Endothelial cell of umbilical vein (primary cell): ENCODE measurements at regions not wholly inside any gene's neighbourhood (a gene's known extent, or its start where the extent isn't known, plus 50 kb on each side); places are given as distances from the start of the nearest gene placed in this dataset.

Source experiments
- BruUV-seq: library from RNA; stranded (reverse); fragments of 400-500 nt; replicated peaks from 2 replicates; lab custom pipeline; 2021; lab: Mats Ljungman, UMichigan
- CTCF ChIA-PET: fragments of 300-600, 350-600 bp; sonication (Branson Sonifier 250); formaldehyde crosslinking; loops from one replicate; lab custom pipeline; 2021; ENCODE audit warnings: antibody characterized with exemption, inconsistent platforms; lab: Charles Lee
- POLR2A ChIA-PET: fragments of 300-600, 350-600 bp; sonication (Branson Sonifier 250); formaldehyde crosslinking; loops from one replicate; lab custom pipeline; 2021; ENCODE audit warnings: antibody characterized with exemption, inconsistent platforms; lab: Charles Lee
- DNase-seq: peaks from one replicate; pipeline ENCODE4 v3.0.0-alpha.2; 2011; ENCODE audit warnings: low read depth, low spot score
- FAIRE-seq: peaks from 2 replicates; lab custom pipeline; 2011; peaks lifted over from hg19 to GRCh38; lab: Jason Lieb, UNC
- H2AFZ ChIP-seq: 2 replicates; pipeline ENCODE4 v1.6.0; 2012; ENCODE audit warnings: low read depth, low read length, control low read depth, inconsistent platforms
- H3K27ac ChIP-seq: 2 replicates; pipeline ENCODE4 v1.5.1; 2011; ENCODE audit warnings: low read depth, mild to moderate bottlenecking, control low read depth, low read length, moderate library complexity; ENCODE audit not compliant: insufficient read depth
- H3K27me3 ChIP-seq, 2 experiments: 2 replicates each; pipeline versions ENCODE4 v1.6.0 to v1.6.1; 2011; ENCODE audit warnings: low read length in 2 of 2, mixed read lengths in 1 of 2; ENCODE audit not compliant: control insufficient read depth in 2 of 2, insufficient read depth in 2 of 2
- H3K36me3 ChIP-seq, 2 experiments: 2 replicates in 1 of 2; 3 replicates in 1 of 2; pipeline ENCODE4 v1.5.1; 2011; ENCODE audit warnings: low read length in 2 of 2, mild to moderate bottlenecking in 1 of 2, moderate library complexity in 1 of 2; ENCODE audit not compliant: control insufficient read depth in 2 of 2, insufficient read depth in 2 of 2; ENCODE audit errors: extremely low read depth in 1 of 2
- H3K4me1 ChIP-seq: 3 replicates; pipeline ENCODE4 v1.5.1; 2011; ENCODE audit warnings: mild to moderate bottlenecking, low read length; ENCODE audit not compliant: control insufficient read depth, insufficient read depth; ENCODE audit errors: extremely low read depth
- H3K4me2 ChIP-seq: 2 replicates; pipeline ENCODE4 v1.6.1; 2011; ENCODE audit warnings: low read length, control low read depth, mixed read lengths; ENCODE audit not compliant: insufficient read depth
- H3K4me3 ChIP-seq, 3 experiments: fragments of 200-600 bp in 1 of 3; sonication (generic), shearing (Covaris generic) in 1 of 3; replicated peaks in 1 of 3; 2 replicates each; pipeline ENCODE4 v1.5.1; 2011 to 2016; ENCODE audit warnings: control low read depth in 3 of 3, low read length in 3 of 3, mild to moderate bottlenecking in 2 of 3, inconsistent platforms in 1 of 3, low read depth in 1 of 3, moderate library complexity in 1 of 3; ENCODE audit not compliant: insufficient read depth in 1 of 3
- H3K79me2 ChIP-seq: 2 replicates; pipeline ENCODE4 v1.6.0; 2012; ENCODE audit warnings: low read length, inconsistent platforms; ENCODE audit not compliant: control insufficient read depth, insufficient read depth
- H3K9ac ChIP-seq: replicated peaks from 2 replicates; pipeline ENCODE3; 2011; ENCODE audit warnings: low read length, control low read depth; ENCODE audit not compliant: insufficient read depth; ENCODE audit errors: extremely low read depth
- H3K9me1 ChIP-seq: replicated peaks from 3 replicates; pipeline ENCODE4 v1.6.0; 2011; ENCODE audit warnings: mild to moderate bottlenecking, low read length; ENCODE audit not compliant: control insufficient read depth, insufficient read depth; ENCODE audit errors: extremely low read depth
- H3K9me3 ChIP-seq: replicated peaks from 2 replicates; pipeline ENCODE4 v1.5.1; 2012; ENCODE audit warnings: low read length, inconsistent platforms; ENCODE audit not compliant: control insufficient read depth, insufficient read depth
- H4K20me1 ChIP-seq: replicated peaks from 2 replicates; pipeline ENCODE3; 2011; ENCODE audit warnings: mild to moderate bottlenecking, low read length; ENCODE audit not compliant: control insufficient read depth, insufficient read depth; ENCODE audit errors: extremely low read depth
- EZH2 ChIP-seq: IDR thresholded peaks from 2 replicates; pipeline ENCODE4 v1.6.1; 2012; ENCODE audit warnings: borderline replicate concordance, low read depth, mild to moderate bottlenecking, moderate library complexity, low read length, inconsistent platforms; ENCODE audit not compliant: severe bottlenecking
- FOS ChIP-seq: IDR thresholded peaks from 2 replicates; pipeline ENCODE4 v1.6.1; 2011; ENCODE audit warnings: mild to moderate bottlenecking, low read length, moderate library complexity, borderline replicate concordance; ENCODE audit not compliant: insufficient read depth
- GATA2 ChIP-seq: IDR thresholded peaks from 2 replicates; pipeline ENCODE4 v1.7.0; 2011; ENCODE audit warnings: low read depth, mild to moderate bottlenecking, moderate library complexity, mixed read lengths, low read length; ENCODE audit not compliant: insufficient read length, insufficient read depth
- JUN ChIP-seq: IDR thresholded peaks from 2 replicates; pipeline ENCODE4 v1.6.1; 2011; ENCODE audit warnings: borderline replicate concordance, low read depth; ENCODE audit not compliant: insufficient read length, insufficient read depth
- MYC ChIP-seq: IDR thresholded peaks from one replicate; pipeline ENCODE4 v1.6.1; 2011; ENCODE audit warnings: mild to moderate bottlenecking, low read depth, low read length
- POLR2A ChIP-seq: IDR thresholded peaks from 2 replicates; pipeline ENCODE4 v1.6.1; 2012; ENCODE audit warnings: low read depth, mild to moderate bottlenecking, control low read depth, low read length
- POLR2AphosphoS5 ChIP-seq: IDR thresholded peaks from 2 replicates; pipeline ENCODE4 v1.6.1; 2012; ENCODE audit warnings: low read depth, mild to moderate bottlenecking, control low read depth, low read length, moderate library complexity; ENCODE audit not compliant: insufficient read depth
- dilution Hi-C: fragments of 300-500 bp; cut with MboI; formaldehyde crosslinking; loops from one replicate; pipeline ENCODE4 v1.15.0; 2019; ENCODE audit warnings: low sequenced_read_pairs; ENCODE audit not compliant: extremely low pct_ligation_motif_present
- intact Hi-C: fragments of 100-400 bp; cut with micrococcal nuclease; formaldehyde crosslinking; loops from one replicate; pipeline ENCODE4 v1.10.0; 2022
- TF ChIP-seq, protein P1 (sequence below): IDR thresholded peaks from 2 replicates; pipeline ENCODE4 v1.6.1; 2011; ENCODE audit not compliant: insufficient read depth, insufficient read length
- TF ChIP-seq, protein P2 (sequence below), 2 donors: IDR thresholded peaks; 1 replicate in 1 of 2; 2 replicates in 1 of 2; pipeline ENCODE4 v1.5.1; 2011; ENCODE audit warnings: low read length in 2 of 2, mild to moderate bottlenecking in 2 of 2, moderate library complexity in 2 of 2, control low read depth in 1 of 2, inconsistent platforms in 1 of 2, low read depth in 1 of 2; ENCODE audit not compliant: insufficient read depth in 1 of 2; ENCODE audit errors: extremely low read depth in 1 of 2

DNA sequence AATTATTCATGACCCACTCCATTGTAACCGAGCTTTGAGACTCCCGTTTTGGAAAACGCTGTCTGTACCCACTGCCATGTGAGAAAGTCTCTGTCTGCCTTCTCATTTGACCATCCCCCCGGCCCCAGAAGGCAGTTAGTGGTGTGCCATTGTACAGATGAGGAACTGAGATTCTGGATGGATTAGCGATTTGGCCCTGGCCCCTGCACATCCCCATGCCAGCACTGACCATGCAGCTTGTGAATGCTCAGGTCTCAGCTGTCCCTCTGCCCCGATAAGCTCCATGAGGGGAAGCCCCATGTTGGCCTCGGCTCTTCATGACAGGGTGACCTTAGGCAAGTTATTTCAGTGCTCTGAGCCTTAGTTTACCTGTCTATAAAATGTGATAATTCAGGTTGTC lies 153.0 kb upstream of the SMAD3 start:
- Histone ChIP-seq H3K27me3 (peaks cover 13 to 19% of the 10 kb centered on the region in 2 experiments), H3K4me2 (no peak overlapping the region), H3K4me1 (no peaks in the 10 kb centered on the region), H3K27ac (no peak overlapping the region), H4K20me1 (no peaks in the 10 kb centered on the region), H3K9me3 (no peaks in the 10 kb centered on the region), H3K4me3 (no peak overlapping the region), H3K79me2 (no peaks in the 10 kb centered on the region), H3K36me3 (no peaks in the 10 kb centered on the region), H2AFZ (no peak overlapping the region), H3K9me1 (no peaks in the 10 kb centered on the region), H3K9ac (no peak overlapping the region)
- CTCF ChIA-PET = interaction anchor here (0.7 kb wide), 1 partner anchor 9 kb away, joined by 3 read pairs; no protein-coding TSS in a partner anchor
- FAIRE-seq (no peak), DNase-seq (no peak)
- dilution Hi-C loops = no loop called here
- POLR2A ChIA-PET = no interaction called here
- TF ChIP-seq FOS (no peak), POLR2A (no peak), EZH2 (no peak)
- intact Hi-C loops = no loop called here
- BruUV-seq = no TSS peak

DNA sequence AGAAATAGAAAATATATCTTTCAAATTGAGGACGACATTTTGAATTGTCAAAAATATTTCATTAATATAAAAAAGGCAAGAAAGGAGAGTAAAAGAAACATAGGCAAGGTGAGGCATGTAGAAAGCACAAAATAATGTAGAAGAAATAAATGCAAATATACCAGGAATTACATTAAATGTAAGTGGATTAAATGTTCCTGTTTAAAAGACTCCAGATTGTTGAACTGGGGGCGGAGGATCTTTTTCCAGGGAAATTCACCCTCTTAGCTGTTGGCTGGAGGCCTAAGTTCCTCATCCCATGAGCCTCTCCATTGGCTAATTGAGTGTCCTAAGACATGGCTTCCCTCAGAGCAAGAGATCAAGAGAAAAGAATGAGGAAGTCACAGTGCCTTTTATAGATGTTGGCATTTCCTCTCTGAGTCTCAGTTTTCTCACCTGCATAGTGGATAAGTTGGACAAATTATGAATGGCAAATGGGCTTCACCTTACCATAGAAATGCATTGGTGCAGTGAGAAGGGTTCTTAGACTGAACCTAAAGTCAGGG lies 147.4 kb upstream of the SMAD3 start:
- H4K20me1 ChIP-seq = no peaks in the 10 kb centered on the region
- no peaks in the 10 kb centered on the region for H3K36me3 ChIP-seq
- H3K9me3 ChIP-seq = no peaks in the 10 kb centered on the region
- TF ChIP-seq POLR2A = no peak
- TF ChIP-seq, protein P1, sequence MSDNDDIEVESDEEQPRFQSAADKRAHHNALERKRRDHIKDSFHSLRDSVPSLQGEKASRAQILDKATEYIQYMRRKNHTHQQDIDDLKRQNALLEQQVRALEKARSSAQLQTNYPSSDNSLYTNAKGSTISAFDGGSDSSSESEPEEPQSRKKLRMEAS = no peak
- TF ChIP-seq POLR2AphosphoS5 = no peak
- no peak for TF ChIP-seq JUN
- TF ChIP-seq MYC = no peak
- TF ChIP-seq, protein P2, sequence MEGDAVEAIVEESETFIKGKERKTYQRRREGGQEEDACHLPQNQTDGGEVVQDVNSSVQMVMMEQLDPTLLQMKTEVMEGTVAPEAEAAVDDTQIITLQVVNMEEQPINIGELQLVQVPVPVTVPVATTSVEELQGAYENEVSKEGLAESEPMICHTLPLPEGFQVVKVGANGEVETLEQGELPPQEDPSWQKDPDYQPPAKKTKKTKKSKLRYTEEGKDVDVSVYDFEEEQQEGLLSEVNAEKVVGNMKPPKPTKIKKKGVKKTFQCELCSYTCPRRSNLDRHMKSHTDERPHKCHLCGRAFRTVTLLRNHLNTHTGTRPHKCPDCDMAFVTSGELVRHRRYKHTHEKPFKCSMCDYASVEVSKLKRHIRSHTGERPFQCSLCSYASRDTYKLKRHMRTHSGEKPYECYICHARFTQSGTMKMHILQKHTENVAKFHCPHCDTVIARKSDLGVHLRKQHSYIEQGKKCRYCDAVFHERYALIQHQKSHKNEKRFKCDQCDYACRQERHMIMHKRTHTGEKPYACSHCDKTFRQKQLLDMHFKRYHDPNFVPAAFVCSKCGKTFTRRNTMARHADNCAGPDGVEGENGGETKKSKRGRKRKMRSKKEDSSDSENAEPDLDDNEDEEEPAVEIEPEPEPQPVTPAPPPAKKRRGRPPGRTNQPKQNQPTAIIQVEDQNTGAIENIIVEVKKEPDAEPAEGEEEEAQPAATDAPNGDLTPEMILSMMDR (IDR thresholded peaks at IDR 0.05; ENCODE audit: extremely low read depth in 1 of 2, insufficient read depth in 1 of 2, low read depth in 1 of 2, low read length in 2 of 2) = no peak
- TF ChIP-seq GATA2 = no peak
- no peak for TF ChIP-seq EZH2
- no peak for TF ChIP-seq FOS
- DNase-seq (no peak), FAIRE-seq (no peak)
- intact Hi-C loops (loop anchor here (2.0 kb wide), 1 partner anchor 899 kb away; no protein-coding TSS in a partner anchor), dilution Hi-C loops (no loop called here)
- H3K4me2 ChIP-seq = no peak overlapping the region
- H3K9me1 ChIP-seq = no peaks in the 10 kb centered on the region
- POLR2A ChIA-PET = no interaction called here
- BruUV-seq = no TSS peak
- H3K27me3 ChIP-seq = peaks cover 11 to 18% of the 10 kb centered on the region in 2 experiments
- H2AFZ ChIP-seq = no peak overlapping the region
- no peaks in the 10 kb centered on the region for H3K4me1 ChIP-seq
- CTCF ChIA-PET = interaction anchor here (0.6 to 1.0 kb wide), 2 partner anchors 14 to 15 kb away, joined by 3 to 4 read pairs; no protein-coding TSS in a partner anchor
- no peak overlapping the region for H3K27ac ChIP-seq
- no peak overlapping the region for H3K4me3 ChIP-seq
- H3K79me2 ChIP-seq = no peaks in the 10 kb centered on the region
- H3K9ac ChIP-seq = no peak overlapping the region
